IMR-90 (cell line): ENCODE measurements at regions not wholly inside any gene's neighbourhood (a gene's known extent, or its start where the extent isn't known, plus 50 kb on each side); places are given as distances from the start of the nearest gene placed in this dataset.

Experiments used
- ATAC-seq: fragments of 200-7000 bp; cut with Tn5 transposase; 2 replicates; pipeline ENCODE4 v1.9.1; 2020; ENCODE audit warnings: low read depth, mild to moderate bottlenecking, moderate library complexity
- BruUV-seq: library from RNA; stranded (reverse); fragments of 400-500 nt; replicated peaks from 2 replicates; lab custom pipeline; 2021; lab: Mats Ljungman, UMichigan
- CTCF ChIA-PET: fragments of 300-600 bp; formaldehyde crosslinking; extraction: SDS; loops from one replicate; lab custom pipeline; 2021; ENCODE audit warnings: antibody characterized with exemption; lab: Yijun Ruan, JAX
- POLR2A ChIA-PET: fragments of 300-600 bp; sonication (Branson Sonifier 250); formaldehyde crosslinking; loops from one replicate; lab custom pipeline; 2022; ENCODE audit warnings: antibody characterized with exemption; ENCODE audit not compliant: unreplicated experiment; lab: Charles Lee
- DNase-seq: peaks from one replicate; pipeline ENCODE4 v3.0.0; 2013
- H2AFZ ChIP-seq: replicated peaks from 2 replicates; pipeline ENCODE3; 2013; ENCODE audit warnings: low read length, mild to moderate bottlenecking; ENCODE audit not compliant: poor library complexity
- H2AK5ac ChIP-seq: 2 replicates; pipeline ENCODE4 v1.6.1; 2013; ENCODE audit warnings: low read depth, low read length, inconsistent platforms
- H2AK9ac ChIP-seq: replicated peaks from 2 replicates; pipeline ENCODE3; 2013; ENCODE audit warnings: mild to moderate bottlenecking, low read depth, low read length, moderate library complexity; ENCODE audit not compliant: poor library complexity
- H2BK120ac ChIP-seq: 2 replicates; pipeline ENCODE4 v1.6.1; 2013; ENCODE audit warnings: low read depth, low read length, inconsistent platforms
- H2BK15ac ChIP-seq: 3 replicates; pipeline ENCODE4 v1.6.1; 2013; ENCODE audit warnings: low read depth, low read length, inconsistent platforms
- H2BK20ac ChIP-seq: 2 replicates; pipeline ENCODE4 v1.6.1; 2013; ENCODE audit warnings: low read depth, mild to moderate bottlenecking, inconsistent platforms, low read length, moderate library complexity
- H2BK5ac ChIP-seq: 2 replicates; pipeline ENCODE4 v1.6.1; 2013; ENCODE audit warnings: mild to moderate bottlenecking, low read depth, low read length, inconsistent platforms; ENCODE audit not compliant: poor library complexity, severe bottlenecking
- H3K14ac ChIP-seq: replicated peaks from 2 replicates; pipeline ENCODE4 v1.6.1; 2013; ENCODE audit warnings: low read depth, low read length, inconsistent platforms
- H3K18ac ChIP-seq: 2 replicates; pipeline ENCODE4 v1.6.1; 2013; ENCODE audit warnings: low read depth, low read length, control low read depth
- H3K23ac ChIP-seq: 2 replicates; pipeline ENCODE4 v1.6.1; 2013; ENCODE audit warnings: low read depth, low read length, inconsistent platforms
- H3K27ac ChIP-seq: 2 replicates; pipeline ENCODE4 v1.5.1; 2013; ENCODE audit warnings: mild to moderate bottlenecking, control low read depth, low read length; ENCODE audit not compliant: insufficient read depth
- H3K27me3 ChIP-seq: 2 replicates; pipeline ENCODE4 v1.6.1; 2013; ENCODE audit warnings: low read length; ENCODE audit not compliant: control insufficient read depth, insufficient read depth
- H3K36me3 ChIP-seq: 2 replicates; pipeline ENCODE4 v1.6.1; 2013; ENCODE audit warnings: low read length, mixed read lengths; ENCODE audit not compliant: control insufficient read depth, insufficient read depth
- H3K4ac ChIP-seq: 2 replicates; pipeline ENCODE4 v1.6.1; 2013; ENCODE audit warnings: low read depth, low read length, inconsistent platforms
- H3K4me1 ChIP-seq: 2 replicates; pipeline ENCODE4 v1.6.1; 2013; ENCODE audit warnings: low read length, mixed read lengths; ENCODE audit not compliant: control insufficient read depth, insufficient read depth
- H3K4me2 ChIP-seq: 2 replicates; pipeline ENCODE4 v1.6.1; 2013; ENCODE audit warnings: low read depth, mild to moderate bottlenecking, control low read depth, low read length, moderate library complexity
- H3K4me3 ChIP-seq: 2 replicates; pipeline ENCODE4 v1.5.1; 2013; ENCODE audit warnings: low read depth, mild to moderate bottlenecking, control low read depth, low read length, moderate library complexity; ENCODE audit not compliant: insufficient read depth
- H3K56ac ChIP-seq: 2 replicates; pipeline ENCODE4 v1.6.1; 2013; ENCODE audit warnings: low read length, inconsistent platforms; ENCODE audit not compliant: insufficient read depth; ENCODE audit errors: extremely low read depth
- H3K79me1 ChIP-seq, 2 experiments: 2 replicates each; pipeline ENCODE4 v1.6.1; 2013; ENCODE audit warnings: low read length in 2 of 2, inconsistent platforms in 1 of 2, low read depth in 1 of 2
- H3K9ac ChIP-seq: 2 replicates; pipeline ENCODE4 v1.6.1; 2013; ENCODE audit warnings: low read depth, low read length, control low read depth
- H3K9me1 ChIP-seq: 2 replicates; pipeline ENCODE4 v1.6.1; 2013; ENCODE audit warnings: low read length, inconsistent platforms; ENCODE audit not compliant: insufficient read depth
- H3K9me3 ChIP-seq: 2 replicates; pipeline ENCODE4 v1.6.1; 2013; ENCODE audit warnings: low read length; ENCODE audit not compliant: control insufficient read depth, insufficient read depth
- H4K20me1 ChIP-seq: 2 replicates; pipeline ENCODE4 v1.6.1; 2013; ENCODE audit warnings: low read length, inconsistent platforms; ENCODE audit not compliant: insufficient read depth
- H4K5ac ChIP-seq: 2 replicates; pipeline ENCODE4 v1.6.1; 2013; ENCODE audit warnings: mild to moderate bottlenecking, low read depth, low read length, control low read depth
- H4K8ac ChIP-seq, 2 experiments: 2 replicates each; pipeline ENCODE4 v1.6.1; 2013; ENCODE audit warnings: low read depth in 2 of 2, low read length in 2 of 2, control low read depth in 1 of 2, inconsistent platforms in 1 of 2
- H4K91ac ChIP-seq: 2 replicates; pipeline ENCODE4 v1.6.1; 2013; ENCODE audit warnings: low read depth, low read length, inconsistent platforms; ENCODE audit not compliant: insufficient read depth
- BHLHE40 ChIP-seq: fragments of 150-350 bp; IDR thresholded peaks from 2 replicates; pipeline ENCODE4 v1.6.1; 2016; ENCODE audit warnings: mild to moderate bottlenecking, low read depth, low read length
- CEBPB ChIP-seq: IDR thresholded peaks from 2 replicates; pipeline ENCODE4 v1.6.1; 2012; ENCODE audit warnings: low read depth, low read length, improper control_type of control experiment
- CHD1 ChIP-seq: IDR thresholded peaks from 2 replicates; pipeline ENCODE4 v1.6.1; 2012; ENCODE audit warnings: low read depth, low read length, improper control_type of control experiment
- CTCF ChIP-seq: conservative IDR thresholded peaks from 2 replicates; pipeline ENCODE4 v1.5.1; 2012; ENCODE audit warnings: mild to moderate bottlenecking, low read depth, low read length, improper control_type of control experiment
- ELK1 ChIP-seq: fragments of 150-350 bp; IDR thresholded peaks from 2 replicates; pipeline ENCODE4 v1.6.1; 2016; ENCODE audit warnings: low read depth, mild to moderate bottlenecking, low read length, moderate library complexity, borderline replicate concordance
- FOS ChIP-seq: fragments of 150-350 bp; IDR thresholded peaks from 2 replicates; pipeline ENCODE4 v1.6.1; 2016; ENCODE audit warnings: low read depth, low read length
- MAZ ChIP-seq: IDR thresholded peaks from 2 replicates; pipeline ENCODE4 v1.6.1; 2012; ENCODE audit warnings: low read depth, mild to moderate bottlenecking, low read length, improper control_type of control experiment, moderate library complexity, borderline replicate concordance
- MXI1 ChIP-seq: IDR thresholded peaks from 2 replicates; pipeline ENCODE4 v1.6.1; 2012; ENCODE audit warnings: low read depth, mild to moderate bottlenecking, low read length, moderate library complexity, borderline replicate concordance
- POLR2A ChIP-seq: IDR thresholded peaks from 2 replicates; pipeline ENCODE4 v1.6.1; 2012; ENCODE audit warnings: mild to moderate bottlenecking, low read depth, low read length
- RAD21 ChIP-seq: IDR thresholded peaks from 2 replicates; pipeline ENCODE4 v1.6.1; 2012; ENCODE audit warnings: low read length, improper control_type of control experiment
- RCOR1 ChIP-seq: IDR thresholded peaks from 2 replicates; pipeline ENCODE4 v1.6.1; 2012; ENCODE audit warnings: mild to moderate bottlenecking, low read length, improper control_type of control experiment; ENCODE audit not compliant: insufficient replicate concordance
- RFX5 ChIP-seq: IDR thresholded peaks from 2 replicates; pipeline ENCODE4 v1.8.0; 2012; ENCODE audit warnings: low read depth, mild to moderate bottlenecking, low read length, moderate library complexity
- WGBS, 2 experiments: methylation state at CpG; one replicate each; pipeline versions ENCODE4 v1.1.5 to v1.1.7; 2013; ENCODE audit warnings: missing lambda C conversion rate in 2 of 2; ENCODE audit not compliant: insufficient read length in 1 of 2; ENCODE audit errors: extremely low coverage in 2 of 2; 5-methylcytosine and 5-hydroxymethylcytosine counted together
- dilution Hi-C: fragments of 300-500 bp; cut with HindIII; formaldehyde crosslinking; loops from one replicate; pipeline ENCODE4 v1.14.3; 2018; ENCODE audit warnings: low sequenced_read_pairs; ENCODE audit not compliant: unreplicated experiment
- in situ Hi-C: fragments of 300-500 bp; cut with MboI; formaldehyde crosslinking; loops from 3 replicates; pipeline ENCODE4 v1.14.3; 2019; ENCODE audit warnings: low sequenced_read_pairs, inconsistent platforms, mixed read lengths
- intact Hi-C: fragments of 100-400 bp; cut with micrococcal nuclease; formaldehyde crosslinking; loops from 2 replicates; pipeline ENCODE4 v1.10.0; 2022
- TF ChIP-seq, protein P1 (sequence below): fragments of 150-350 bp; IDR thresholded peaks from 2 replicates; pipeline ENCODE4 v1.6.1; 2017; ENCODE audit warnings: mild to moderate bottlenecking, antibody characterized with exemption, low read length, low read depth

GRCh38 chr15:72888211-72888610 is 104.7 kb upstream of the ADPGK start:
- Histone ChIP-seq H4K20me1 (no peaks in the 10 kb centered on the region), H3K27me3 (peaks cover 15% of the 10 kb centered on the region), H3K18ac (no peak overlapping the region), H3K27ac (no peak overlapping the region), H3K4me3 (no peak overlapping the region), H3K56ac (no peak overlapping the region), H2AK5ac (no peak overlapping the region), H3K9ac (no peak overlapping the region), H3K9me1 (no peaks in the 10 kb centered on the region), H3K9me3 (0 out of 2 replicates have a peak, but pooled peaks cover 2% of the 10 kb centered on the region), H3K79me1 (no peaks in the 10 kb centered on the region), H3K23ac (no peak overlapping the region), H3K4me2 (no peak overlapping the region), H2BK20ac (no peak overlapping the region), H2BK5ac (no peak overlapping the region), H4K91ac (no peak overlapping the region), H2AFZ (no peak overlapping the region), H2BK120ac (no peak overlapping the region), H4K8ac (no peak overlapping the region), H3K4ac (no peak overlapping the region), H3K36me3 (no peaks in the 10 kb centered on the region), H3K4me1 (no peaks in the 10 kb centered on the region), H4K5ac (no peak overlapping the region), H3K14ac (no peak overlapping the region), H2AK9ac (no peak overlapping the region), H2BK15ac (no peak overlapping the region)
- no peak for TF ChIP-seq CEBPB
- TF ChIP-seq MAZ: no peak
- TF ChIP-seq, protein P1, sequence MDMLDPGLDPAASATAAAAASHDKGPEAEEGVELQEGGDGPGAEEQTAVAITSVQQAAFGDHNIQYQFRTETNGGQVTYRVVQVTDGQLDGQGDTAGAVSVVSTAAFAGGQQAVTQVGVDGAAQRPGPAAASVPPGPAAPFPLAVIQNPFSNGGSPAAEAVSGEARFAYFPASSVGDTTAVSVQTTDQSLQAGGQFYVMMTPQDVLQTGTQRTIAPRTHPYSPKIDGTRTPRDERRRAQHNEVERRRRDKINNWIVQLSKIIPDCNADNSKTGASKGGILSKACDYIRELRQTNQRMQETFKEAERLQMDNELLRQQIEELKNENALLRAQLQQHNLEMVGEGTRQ: no peak
- no peak for TF ChIP-seq RCOR1
- no peak for TF ChIP-seq POLR2A
- TF ChIP-seq RFX5: no peak
- TF ChIP-seq ELK1: no peak
- TF ChIP-seq CTCF: no peak
- no peak for TF ChIP-seq CHD1
- no peak for TF ChIP-seq FOS
- no peak for TF ChIP-seq BHLHE40
- TF ChIP-seq MXI1: no peak
- TF ChIP-seq RAD21: no peak
- dilution Hi-C loops: no loop called here
- in situ Hi-C loops: no loop called here
- intact Hi-C loops: no loop called here
- DNase-seq (no peak), ATAC-seq (no peak)
- ChIA-PET CTCF (no interaction called here), POLR2A (no interaction called here)
- no TSS peak for BruUV-seq
- WGBS, 2 experiments: no CpG with 5 or more reads among the region's 1 CpG
